ENCODE measurements at regions not wholly inside any gene's neighbourhood (a gene's known extent, or its start where the extent isn't known, plus 50 kb on each side); places are given as distances from the start of the nearest gene placed in this dataset.

GRCh38 chr5:60368100-60368499 is 331.9 kb downstream of the DEPDC1B start:
- TF ChIP-seq ZNF740 (CRISPR knock-in tag; IDR thresholded peaks at IDR 0.05) = no peak
- no peak for TF ChIP-seq POLR2G (IDR thresholded peaks at IDR 0.05; ENCODE audit: low read depth, low read length)
- TF ChIP-seq ZNF512 (CRISPR knock-in tag; IDR thresholded peaks at IDR 0.05) = no peak
- no peak for TF ChIP-seq ZMYM3 (CRISPR knock-in tag; IDR thresholded peaks at IDR 0.05)
